KG1 (cell line): ENCODE measurements at regions not wholly inside any gene's neighbourhood (a gene's known extent, or its start where the extent isn't known, plus 50 kb on each side); places are given as distances from the start of the nearest gene placed in this dataset.

ENCODE experiments used
- DNase-seq: peaks from one replicate; lab custom pipeline; 2025; lab: John Stamatoyannopoulos, UW

DNA sequence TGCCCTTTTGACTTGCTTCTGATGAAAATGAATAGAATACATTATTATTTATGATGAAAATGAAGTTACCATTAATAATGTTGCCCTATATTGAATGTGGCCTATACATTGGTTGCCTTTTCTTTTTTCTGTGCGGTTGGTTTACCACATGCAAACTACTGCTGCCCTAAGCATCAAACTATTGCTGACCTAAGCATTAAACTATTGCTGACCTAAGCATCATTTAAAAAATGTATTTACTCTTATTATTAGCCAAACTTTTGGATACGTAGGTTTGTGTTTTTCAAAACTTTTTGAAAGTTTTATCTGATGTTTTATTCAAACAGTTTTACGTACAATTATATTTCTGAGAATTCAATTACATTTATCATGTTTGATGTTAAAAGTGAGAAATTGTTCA, 76.0 kb upstream of the CDH10 start:
- no peak for DNase-seq

DNA sequence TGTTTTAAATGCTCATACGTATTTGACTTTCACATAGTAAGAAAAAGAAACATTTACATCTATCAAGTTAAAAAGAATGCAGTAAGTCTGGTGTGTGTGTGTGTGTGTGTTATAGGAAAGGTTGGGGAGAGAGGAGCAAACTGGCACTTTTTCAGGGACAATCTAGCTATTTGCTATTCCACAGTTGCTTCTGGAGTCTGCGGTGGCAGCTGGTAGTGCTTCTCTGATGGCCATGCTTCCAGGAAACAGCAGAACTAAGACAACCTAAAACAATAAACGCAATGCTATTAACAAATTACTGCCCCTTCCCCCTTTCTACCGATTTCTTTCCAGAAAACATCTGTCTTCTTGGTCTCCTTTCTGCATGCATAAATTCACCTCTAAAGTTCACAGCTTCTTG, 70.0 kb upstream of the CDH10 start:
- DNase-seq = no peak

- no peak for DNase-seq
These were observed 68.2 kb upstream of the CDH10 start for GRCh38 chr5:24712947-24713346.

- no peak for DNase-seq
These were observed 67.3 kb upstream of the CDH10 start for GRCh38 chr5:24712047-24712446.

GRCh38 chr5:24703934-24704333, 59.2 kb upstream of the CDH10 start:
- no peak for DNase-seq
